Mammary epithelial cell (primary cell): ENCODE measurements at regions not wholly inside any gene's neighbourhood (a gene's known extent, or its start where the extent isn't known, plus 50 kb on each side); places are given as distances from the start of the nearest gene placed in this dataset.
"Not testable (repeated sequence)": the region's sequence is repeated elsewhere in the genome, so short reads cannot be mapped to it uniquely, and the experiment has no call there.

Source experiments
- CTCF ChIP-seq, 2 donors: IDR thresholded peaks in 1 of 2; conservative IDR thresholded peaks in 1 of 2; 2 replicates each; pipeline ENCODE4 v1.5.1; 2011 to 2012; ENCODE audit warnings: inconsistent platforms in 2 of 2, low read length in 2 of 2, mild to moderate bottlenecking in 2 of 2, control low read depth in 1 of 2, low read depth in 1 of 2; ENCODE audit not compliant: insufficient read depth in 1 of 2; ENCODE audit errors: extremely low read depth in 1 of 2
- EZH2 ChIP-seq: IDR thresholded peaks from 2 replicates; pipeline ENCODE4 v1.6.1; 2012; ENCODE audit warnings: low read length, inconsistent platforms, borderline replicate concordance

- TF ChIP-seq CTCF (conservative IDR thresholded peaks at IDR 0.05 in 1 of 2, IDR thresholded peaks at IDR 0.05 in 1 of 2; ENCODE audit: extremely low read depth in 1 of 2, insufficient read depth in 1 of 2, low read depth in 1 of 2, low read length in 2 of 2); EZH2: not testable (repeated sequence)
These were observed 421.5 kb downstream of the PCDH19 start for GRCh38 chrX:99988532-99988931.
